Activated T-cell treated with anti-CD3 and anti-CD28 coated beads for 4 hours (primary cell): ENCODE measurements at regions not wholly inside any gene's neighbourhood (a gene's known extent, or its start where the extent isn't known, plus 50 kb on each side); places are given as distances from the start of the nearest gene placed in this dataset.
"Not testable (repeated sequence)": the region's sequence is repeated elsewhere in the genome, so short reads cannot be mapped to it uniquely, and the experiment has no call there.

Experiments
- DNase-seq: peaks from one replicate; pipeline ENCODE4 v3.0.0-alpha.2; 2020

GRCh38 chr16:51516960-51517359, 365.9 kb upstream of the SALL1 start:
- not testable (repeated sequence) for DNase-seq

- DNase-seq, result no peak
Measured at GRCh38 chr16:51510416-51510815, 359.3 kb upstream of the SALL1 start.

- DNase-seq, result no peak
Measured at GRCh38 chr16:51509336-51509735, 358.3 kb upstream of the SALL1 start.

GRCh38 chr16:51508490-51509212, 357.6 kb upstream of the SALL1 start:
- DNase-seq, result no peak

GRCh38 chr16:51507286-51507685, 356.2 kb upstream of the SALL1 start:
- no peak for DNase-seq

GRCh38 chr16:51500306-51500705, 349.2 kb upstream of the SALL1 start:
- no peak for DNase-seq

GRCh38 chr16:51497541-51498211, 346.6 kb upstream of the SALL1 start:
- no peak for DNase-seq

GRCh38 chr16:51490866-51491265, 339.8 kb upstream of the SALL1 start:
- DNase-seq, result no peak

GRCh38 chr16:51487880-51488279, 336.8 kb upstream of the SALL1 start:
- DNase-seq, result no peak

- DNase-seq, result no peak
Measured at GRCh38 chr16:51474414-51475091, 323.5 kb upstream of the SALL1 start.

- no peak for DNase-seq
Measured at GRCh38 chr16:51473091-51473490, 322.0 kb upstream of the SALL1 start.

- no peak for DNase-seq
Measured at GRCh38 chr16:51470492-51470891, 319.4 kb upstream of the SALL1 start.

GRCh38 chr16:51464996-51465395, 313.9 kb upstream of the SALL1 start:
- DNase-seq, result no peak

- DNase-seq, result no peak
Measured at GRCh38 chr16:51461255-51461654, 310.2 kb upstream of the SALL1 start.

- no peak for DNase-seq
Measured at GRCh38 chr16:51458356-51459140, 307.5 kb upstream of the SALL1 start.

GRCh38 chr16:51457775-51458174, 306.7 kb upstream of the SALL1 start:
- no peak for DNase-seq

GRCh38 chr16:51455398-51455797, 304.3 kb upstream of the SALL1 start:
- DNase-seq, result no peak

- no peak for DNase-seq
Measured at GRCh38 chr16:51453251-51453650, 302.2 kb upstream of the SALL1 start.

- DNase-seq, result no peak
Measured at GRCh38 chr16:51450909-51451308, 299.8 kb upstream of the SALL1 start.

GRCh38 chr16:51450376-51450775, 299.3 kb upstream of the SALL1 start:
- no peak for DNase-seq

GRCh38 chr16:51449441-51449840, 298.4 kb upstream of the SALL1 start:
- DNase-seq, result no peak

GRCh38 chr16:51445250-51445649, 294.2 kb upstream of the SALL1 start:
- DNase-seq, result no peak

GRCh38 chr16:51443934-51444333, 292.9 kb upstream of the SALL1 start:
- DNase-seq, result no peak
